Adipocyte (in vitro differentiated cells): ENCODE measurements at regions not wholly inside any gene's neighbourhood (a gene's known extent, or its start where the extent isn't known, plus 50 kb on each side); places are given as distances from the start of the nearest gene placed in this dataset.

Experiments
- DNase-seq: peaks from one replicate; pipeline ENCODE4 v3.0.0-alpha.2; 2015; ENCODE audit warnings: low read depth
- H3K27me3 ChIP-seq: replicated peaks from 2 replicates; pipeline ENCODE4 v1.7.0; 2013; ENCODE audit warnings: mild to moderate bottlenecking, low read length, moderate library complexity; ENCODE audit not compliant: control insufficient read depth, insufficient read depth
- H3K36me3 ChIP-seq: 2 replicates; pipeline ENCODE4 v1.7.0; 2013; ENCODE audit warnings: low read length, mild to moderate bottlenecking, moderate library complexity; ENCODE audit not compliant: control insufficient read depth, insufficient read depth, severe bottlenecking
- H3K4me1 ChIP-seq: 2 replicates; pipeline ENCODE4 v1.7.0; 2013; ENCODE audit warnings: mild to moderate bottlenecking, low read length, moderate library complexity; ENCODE audit not compliant: control insufficient read depth, insufficient read depth
- H3K4me3 ChIP-seq: 2 replicates; pipeline ENCODE4 v1.7.0; 2013; ENCODE audit warnings: mild to moderate bottlenecking, low read length, moderate library complexity
- H3K9ac ChIP-seq: 2 replicates; pipeline ENCODE4 v1.7.0; 2013; ENCODE audit warnings: mild to moderate bottlenecking, low read length, moderate library complexity
- H3K9me3 ChIP-seq: 2 replicates; pipeline ENCODE4 v1.7.0; 2013; ENCODE audit warnings: mild to moderate bottlenecking, low read length, moderate library complexity; ENCODE audit not compliant: control insufficient read depth

- no peak for DNase-seq
- Histone ChIP-seq H3K4me1 (no peaks in the 10 kb centered on the region), H3K36me3 (no peaks in the 10 kb centered on the region), H3K9me3 (peaks cover 12% of the 10 kb centered on the region), H3K9ac (no peak overlapping the region), H3K27me3 (no peaks in the 10 kb centered on the region), H3K4me3 (no peak overlapping the region)
Observed at GRCh38 chr1:83017276-83017675, 981.7 kb downstream of the TTLL7 start.

GRCh38 chr1:83016354-83016849 lies 982.5 kb downstream of the TTLL7 start:
- Histone ChIP-seq H3K36me3 (no peaks in the 10 kb centered on the region), H3K9me3 (peaks cover 12% of the 10 kb centered on the region), H3K4me3 (no peak overlapping the region), H3K4me1 (no peaks in the 10 kb centered on the region), H3K27me3 (no peaks in the 10 kb centered on the region), H3K9ac (no peak overlapping the region)
- DNase-seq = no peak

- H3K27me3 ChIP-seq = no peaks in the 10 kb centered on the region
- DNase-seq = no peak
- H3K4me1 ChIP-seq = no peaks in the 10 kb centered on the region
- no peak overlapping the region for H3K4me3 ChIP-seq
- no peaks in the 10 kb centered on the region for H3K36me3 ChIP-seq
- no peak overlapping the region for H3K9ac ChIP-seq
- H3K9me3 ChIP-seq = peaks cover 2% of the 10 kb centered on the region
Observed at GRCh38 chr1:83015163-83015562, 983.8 kb downstream of the TTLL7 start.

- H3K27me3 ChIP-seq = no peaks in the 10 kb centered on the region
- DNase-seq = peak; percentile 23
- H3K9me3 ChIP-seq = no peaks in the 10 kb centered on the region
Observed at GRCh38 chr1:83012950-83013349, 986.0 kb downstream of the TTLL7 start.

GRCh38 chr1:83011265-83011664 lies 987.7 kb downstream of the TTLL7 start:
- no peaks in the 10 kb centered on the region for H3K36me3 ChIP-seq
- no peak overlapping the region for H3K4me3 ChIP-seq
- no peak for DNase-seq
- no peaks in the 10 kb centered on the region for H3K9me3 ChIP-seq
- H3K4me1 ChIP-seq = no peaks in the 10 kb centered on the region
- H3K9ac ChIP-seq = no peak overlapping the region
- no peaks in the 10 kb centered on the region for H3K27me3 ChIP-seq

More at GRCh38 chr1:83012950-83013349, 986.0 kb downstream of the TTLL7 start:
- H3K4me3 ChIP-seq = no peak overlapping the region
- H3K9ac ChIP-seq = no peak overlapping the region
- H3K4me1 ChIP-seq = no peaks in the 10 kb centered on the region
- H3K36me3 ChIP-seq = no peaks in the 10 kb centered on the region

GRCh38 chr1:83006271-83006670 lies 992.7 kb downstream of the TTLL7 start:
- no peaks in the 10 kb centered on the region for H3K4me1 ChIP-seq
- no peaks in the 10 kb centered on the region for H3K27me3 ChIP-seq
- H3K36me3 ChIP-seq = no peaks in the 10 kb centered on the region
- H3K9me3 ChIP-seq = no peaks in the 10 kb centered on the region
- H3K9ac ChIP-seq = no peak overlapping the region
- H3K4me3 ChIP-seq = no peak overlapping the region
- DNase-seq = no peak

GRCh38 chr1:83000286-83000685 lies 998.6 kb downstream of the TTLL7 start:
- H3K4me3 ChIP-seq = no peak overlapping the region
- peak; percentile 5 for DNase-seq
- H3K27me3 ChIP-seq = no peaks in the 10 kb centered on the region
- no peaks in the 10 kb centered on the region for H3K36me3 ChIP-seq
- no peak overlapping the region for H3K9ac ChIP-seq
- H3K9me3 ChIP-seq = no peaks in the 10 kb centered on the region
- H3K4me1 ChIP-seq = peaks cover 6% of the 10 kb centered on the region

GRCh38 chr1:82995951-82996350 lies 1003.0 kb downstream of the TTLL7 start:
- Histone ChIP-seq H3K4me1 (peaks cover 13% of the 10 kb centered on the region), H3K27me3 (no peaks in the 10 kb centered on the region), H3K9me3 (no peaks in the 10 kb centered on the region), H3K9ac (no peak overlapping the region), H3K4me3 (no peak overlapping the region), H3K36me3 (no peaks in the 10 kb centered on the region)
- DNase-seq = peak; percentile 44

GRCh38 chr1:82994616-82995263 lies 1004.2 kb downstream of the TTLL7 start:
- Histone ChIP-seq H3K4me1 (peaks cover 13% of the 10 kb centered on the region), H3K36me3 (no peaks in the 10 kb centered on the region)
- DNase-seq = peak; percentile 43

GRCh38 chr1:82991569-82991968 lies 1007.4 kb downstream of the TTLL7 start:
- no peak for DNase-seq
- Histone ChIP-seq H3K9ac (no peak overlapping the region), H3K36me3 (no peaks in the 10 kb centered on the region), H3K4me1 (peaks cover 13% of the 10 kb centered on the region), H3K4me3 (no peak overlapping the region), H3K27me3 (no peaks in the 10 kb centered on the region), H3K9me3 (no peaks in the 10 kb centered on the region)

More at GRCh38 chr1:82994616-82995263, 1004.2 kb downstream of the TTLL7 start:
- Histone ChIP-seq H3K4me3 (peak overlapping the region; percentile 18), H3K27me3 (no peaks in the 10 kb centered on the region), H3K9ac (peak overlapping the region; percentile 4), H3K9me3 (no peaks in the 10 kb centered on the region)

GRCh38 chr1:82979593-82980236 lies 1019.2 kb downstream of the TTLL7 start:
- H3K27me3 ChIP-seq = no peaks in the 10 kb centered on the region
- no peak for DNase-seq

More at GRCh38 chr1:82979593-82980236, 1019.2 kb downstream of the TTLL7 start:
- no peak overlapping the region for H3K4me3 ChIP-seq
- H3K9ac ChIP-seq = no peak overlapping the region
- peaks cover 3% of the 10 kb centered on the region for H3K4me1 ChIP-seq
- H3K36me3 ChIP-seq = no peaks in the 10 kb centered on the region
- no peaks in the 10 kb centered on the region for H3K9me3 ChIP-seq
